OCI-M1 (cell line): ENCODE measurements at regions not wholly inside any gene's neighbourhood (a gene's known extent, or its start where the extent isn't known, plus 50 kb on each side); places are given as distances from the start of the nearest gene placed in this dataset.

Experiments used
- DNase-seq: peaks from one replicate; lab custom pipeline; 2025; lab: John Stamatoyannopoulos, UW

DNA sequence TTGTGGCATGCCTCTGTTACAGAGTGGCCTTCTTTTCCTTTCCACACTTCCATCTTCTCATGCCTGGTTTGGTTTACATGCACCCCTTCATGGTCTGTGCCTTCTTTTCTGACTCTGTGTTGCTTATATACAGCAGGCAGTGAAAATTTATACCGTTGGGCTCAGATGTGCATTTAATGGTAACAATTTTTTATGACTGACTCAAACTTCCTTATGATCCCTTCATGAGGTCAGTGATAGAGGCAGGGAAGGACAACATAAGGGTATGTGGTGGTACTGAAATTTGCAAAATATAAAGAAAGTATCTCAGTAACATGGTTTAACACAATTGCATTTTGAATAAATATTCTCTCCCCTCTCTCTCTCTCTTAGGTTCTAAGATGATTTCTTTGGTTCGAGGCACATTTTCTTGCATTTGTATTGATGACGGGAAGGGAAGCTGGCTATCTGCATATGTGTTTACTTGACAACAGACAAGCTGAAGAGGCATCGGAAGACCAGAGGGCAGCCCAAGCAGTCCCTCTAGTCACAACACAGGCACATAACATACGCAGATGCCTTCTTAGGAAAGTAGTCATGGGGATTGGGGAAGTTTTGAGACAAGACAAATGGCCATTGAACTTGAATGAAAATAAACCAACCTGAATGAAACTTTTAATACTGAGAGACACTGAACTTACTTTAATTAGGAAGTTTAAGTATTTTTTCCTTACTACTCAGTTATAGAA lies 163.3 kb upstream of the LEF1 start:
- DNase-seq: no peak

DNA sequence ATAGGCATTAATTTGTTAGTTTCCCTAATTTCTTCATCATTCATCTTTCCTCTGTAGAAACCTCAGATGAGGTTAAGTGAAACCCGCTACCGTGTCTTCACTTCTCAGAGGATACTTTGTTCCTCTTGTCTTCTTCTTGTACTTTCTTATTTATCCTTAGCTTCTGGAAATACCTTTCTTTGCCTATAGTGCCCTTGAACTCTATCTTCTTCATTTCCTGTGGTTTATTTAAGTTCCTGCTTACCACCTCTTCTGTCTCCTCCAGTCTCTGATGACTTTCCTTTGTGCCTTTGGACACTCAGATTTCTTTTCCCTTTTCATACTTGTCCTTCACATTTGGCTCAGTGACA lies 159.6 kb upstream of the LEF1 start:
- DNase-seq: no peak

DNA sequence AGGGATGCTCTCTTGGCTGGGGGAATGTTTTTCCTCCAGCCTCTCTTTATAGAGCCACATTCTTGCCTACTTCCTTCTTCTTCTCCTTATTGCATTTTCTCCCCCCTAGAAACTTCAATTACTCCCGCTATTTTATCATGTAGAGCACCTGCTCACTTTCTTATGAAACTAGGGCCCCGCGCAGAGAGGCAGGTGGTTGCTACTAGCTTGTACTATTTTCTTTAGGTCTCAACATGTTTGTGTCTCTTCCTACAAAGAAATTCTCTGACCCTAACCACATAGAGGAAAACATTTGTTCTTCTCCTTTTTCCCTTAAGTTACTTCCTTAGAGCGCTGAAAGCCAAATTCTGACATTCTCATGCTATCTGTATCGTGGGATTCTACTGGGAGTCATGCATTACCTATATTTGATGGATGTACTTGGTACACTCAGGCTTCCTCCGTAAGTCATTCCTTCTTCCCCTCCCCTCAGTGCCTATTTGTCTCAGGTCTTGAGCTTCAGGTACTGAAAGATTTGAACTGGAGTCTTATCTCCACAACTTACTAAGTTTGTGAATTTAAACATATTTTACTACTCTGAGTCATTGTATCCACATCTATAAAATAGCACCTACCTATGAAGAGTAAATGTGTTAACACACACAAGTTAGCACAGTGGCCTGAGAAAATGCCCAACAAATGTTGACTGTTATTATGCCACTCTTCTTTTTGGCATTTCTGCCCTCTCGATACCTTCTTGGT lies 159.1 kb upstream of the LEF1 start:
- DNase-seq: no peak

GRCh38 chr4:108325561-108325960 lies 156.8 kb upstream of the LEF1 start:
- no peak for DNase-seq

DNA sequence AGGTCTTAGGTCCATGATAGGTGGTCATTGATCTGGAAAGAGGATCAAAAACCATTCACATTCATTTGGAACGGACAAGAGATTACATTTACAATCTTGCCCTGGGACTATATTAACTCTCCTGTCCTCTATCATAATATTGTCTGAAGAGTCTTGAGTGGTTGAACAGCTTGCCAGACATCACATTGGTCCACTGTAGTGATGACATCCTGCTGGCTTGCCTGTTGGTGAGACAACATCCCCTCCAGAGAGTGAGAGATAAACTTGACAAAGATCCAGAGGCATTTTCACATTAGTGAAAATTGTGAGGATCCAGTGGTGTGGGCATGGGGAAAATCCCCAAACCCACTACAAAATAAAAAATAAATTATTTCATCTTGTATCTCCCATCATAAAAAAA lies 155.7 kb upstream of the LEF1 start:
- DNase-seq: no peak

GRCh38 chr4:108322497-108322896 lies 153.8 kb upstream of the LEF1 start:
- no peak for DNase-seq

DNA sequence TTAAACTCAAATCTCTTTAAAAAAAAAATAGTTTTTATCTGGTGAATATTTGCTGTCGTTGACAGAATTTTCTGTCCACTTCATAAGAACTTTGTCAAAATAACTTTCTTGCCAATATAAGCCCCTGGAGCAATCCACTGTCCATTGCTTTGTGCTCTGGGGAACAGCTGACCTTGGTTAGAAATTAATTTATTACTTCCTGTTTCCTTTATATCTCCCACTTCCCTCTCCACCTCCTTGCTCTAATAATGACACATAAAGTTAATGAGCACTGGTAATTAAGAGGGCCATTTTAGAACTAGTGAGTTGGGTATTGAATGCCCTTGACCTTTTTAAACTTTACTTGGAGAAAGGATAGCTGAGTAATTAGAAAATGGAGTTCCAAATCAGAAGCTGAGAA lies 151.3 kb upstream of the LEF1 start:
- no peak for DNase-seq

DNA sequence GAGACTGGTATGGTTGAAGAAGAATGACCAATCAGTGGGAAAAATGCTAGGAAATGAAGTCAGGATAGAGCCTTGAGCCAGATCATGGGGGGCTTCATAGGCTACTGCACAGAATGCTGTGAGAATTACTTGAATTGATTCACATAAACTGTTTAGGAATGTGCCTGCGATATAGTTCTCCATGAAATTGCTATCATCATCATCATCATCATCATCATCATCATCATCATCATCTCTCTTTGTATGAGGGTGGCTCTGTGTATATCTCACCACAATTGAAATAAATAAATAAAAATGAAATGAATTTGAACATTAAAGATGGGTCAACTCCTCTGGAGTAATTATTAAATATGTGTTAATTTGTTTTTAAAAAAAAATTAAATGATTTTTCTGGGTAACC lies 148.6 kb upstream of the LEF1 start:
- no peak for DNase-seq

GRCh38 chr4:108315694-108316093 lies 147.0 kb upstream of the LEF1 start:
- DNase-seq: no peak

- no peak for DNase-seq
These were observed 146.3 kb upstream of the LEF1 start for GRCh38 chr4:108314900-108315589.

GRCh38 chr4:108313546-108314339 lies 145.0 kb upstream of the LEF1 start:
- no peak for DNase-seq

- DNase-seq: no peak
These were observed 142.6 kb upstream of the LEF1 start for GRCh38 chr4:108311313-108311712.

DNA sequence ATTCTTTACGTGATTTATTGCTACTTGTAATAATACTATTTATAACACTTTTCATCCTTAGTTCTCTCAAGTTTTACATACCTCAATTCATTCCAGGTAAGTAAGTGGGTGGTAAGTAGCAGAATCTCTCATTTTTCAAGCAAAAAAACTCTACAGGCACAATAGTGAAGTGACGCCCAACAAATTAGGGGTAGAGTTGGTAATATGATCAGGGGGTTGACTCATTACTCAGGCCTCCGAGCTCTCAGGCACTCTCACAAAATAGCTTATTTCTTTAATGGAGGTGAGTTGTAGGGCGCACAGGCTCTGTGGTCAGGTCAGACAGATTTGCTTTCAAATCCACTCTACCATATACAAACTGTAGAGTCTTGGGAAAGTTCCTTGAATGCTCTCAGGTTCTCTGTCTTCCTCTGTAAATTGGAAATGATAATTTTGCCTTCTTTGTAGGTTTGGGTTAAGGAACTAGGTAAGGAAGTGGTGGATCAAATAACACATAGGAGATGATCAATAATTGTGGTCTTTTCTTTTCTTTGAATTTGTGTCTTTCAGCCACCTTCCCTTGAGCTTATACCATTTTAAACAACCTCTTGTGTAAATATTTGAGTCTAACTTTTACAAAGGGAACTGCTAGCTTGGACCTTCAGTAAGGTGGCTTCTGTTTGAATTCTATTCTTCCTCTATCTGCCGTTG lies 134.9 kb upstream of the LEF1 start:
- DNase-seq: no peak

DNA sequence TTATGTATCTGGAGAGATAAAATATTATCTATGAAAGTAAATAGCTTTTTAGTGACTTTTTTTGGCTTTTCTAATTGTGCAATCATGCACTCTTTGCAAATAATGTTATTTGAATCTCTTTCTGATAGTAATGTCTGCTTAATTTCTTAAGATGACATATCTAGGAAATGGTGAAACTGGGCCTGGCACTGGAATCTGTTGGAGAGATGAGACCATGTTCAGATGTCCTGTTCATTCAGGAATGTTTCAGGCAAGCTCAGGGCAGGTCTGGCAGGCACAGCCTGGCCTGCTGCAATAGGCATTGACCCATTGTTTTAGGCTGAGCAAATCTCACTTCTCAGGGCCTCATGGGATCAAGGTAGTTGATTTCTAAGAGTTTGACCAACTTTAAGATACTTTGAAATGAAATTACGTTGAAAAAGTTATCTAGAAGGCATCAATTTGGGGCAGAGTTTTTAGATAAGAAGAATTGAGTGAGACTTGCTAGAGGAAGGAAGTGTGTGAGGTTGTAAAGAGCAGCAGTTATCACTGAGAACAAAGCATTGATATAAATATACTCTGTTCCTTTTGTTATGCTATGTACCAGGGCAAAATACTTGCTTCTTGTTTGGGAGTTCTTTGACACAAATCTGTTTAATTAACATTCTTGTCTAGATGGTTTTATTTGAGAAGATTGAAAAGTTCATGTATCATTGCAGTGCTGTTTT lies 133.0 kb upstream of the LEF1 start:
- no peak for DNase-seq

- DNase-seq: no peak
These were observed 128.9 kb upstream of the LEF1 start for GRCh38 chr4:108297605-108298004.

DNA sequence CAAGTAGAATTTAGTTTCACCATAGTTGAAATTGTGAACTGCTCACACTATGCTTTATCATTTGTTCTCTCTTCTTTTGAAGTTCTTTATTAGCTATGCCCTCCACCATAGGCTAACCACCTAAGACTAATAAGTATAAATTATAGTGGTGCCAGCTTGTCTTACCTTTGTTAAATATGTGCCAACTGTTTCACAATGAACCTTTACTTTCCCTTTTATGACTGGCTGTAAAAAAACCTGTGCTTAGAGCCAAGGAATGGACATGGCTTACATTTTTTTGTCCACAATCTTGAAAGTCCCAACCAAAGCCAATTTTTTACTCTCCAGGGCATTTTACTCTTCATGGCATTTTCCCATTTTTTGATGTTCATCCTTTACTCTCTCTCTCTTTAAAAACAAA lies 123.5 kb upstream of the LEF1 start:
- no peak for DNase-seq

- no peak for DNase-seq
These were observed 122.4 kb upstream of the LEF1 start for GRCh38 chr4:108291137-108291536.

DNA sequence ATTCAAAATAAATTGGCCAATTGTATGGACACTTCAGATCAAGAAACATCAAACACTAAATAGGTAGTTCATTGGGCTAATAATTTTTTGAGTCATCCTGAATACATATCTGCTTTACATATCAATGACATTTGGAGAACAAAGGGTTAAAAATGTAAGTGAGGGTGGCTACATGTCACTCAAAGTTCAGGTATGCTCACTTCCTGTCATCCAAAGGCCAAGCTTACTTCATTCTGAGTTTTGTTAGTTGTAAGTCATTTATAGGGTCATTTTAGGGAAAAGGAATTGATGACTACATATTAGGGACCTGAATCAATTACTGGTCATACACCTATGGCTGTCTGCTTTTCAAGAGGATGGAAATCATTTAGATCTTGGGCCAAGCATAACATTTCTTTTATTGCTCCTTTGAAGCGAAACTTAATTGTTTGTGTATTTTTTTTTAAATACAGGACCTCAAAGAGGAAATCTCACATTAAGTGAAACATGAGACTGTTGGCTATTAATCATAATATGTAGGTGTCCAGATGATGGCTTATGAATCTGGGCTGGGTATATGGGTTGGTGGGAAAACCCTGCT lies 119.2 kb upstream of the LEF1 start:
- no peak for DNase-seq

DNA sequence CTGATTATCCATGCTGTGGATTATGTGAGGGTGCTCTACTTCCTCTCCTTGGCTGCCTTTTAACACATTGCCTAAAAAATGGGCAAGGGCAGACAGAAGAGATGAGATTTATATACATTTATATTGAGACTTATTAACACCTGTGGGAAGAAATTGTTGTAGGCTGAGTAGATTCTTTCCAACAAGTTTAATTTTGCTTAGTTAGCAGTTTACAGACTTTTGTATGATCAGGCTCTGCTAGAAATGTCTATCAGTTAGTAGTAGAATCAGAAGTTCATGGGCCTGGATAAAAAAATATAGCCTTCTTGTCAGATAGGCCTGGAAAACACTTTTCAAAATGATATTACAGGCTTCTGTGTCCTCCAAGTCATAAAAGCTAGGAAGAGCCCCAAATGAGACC lies 111.3 kb upstream of the LEF1 start:
- DNase-seq: no peak

DNA sequence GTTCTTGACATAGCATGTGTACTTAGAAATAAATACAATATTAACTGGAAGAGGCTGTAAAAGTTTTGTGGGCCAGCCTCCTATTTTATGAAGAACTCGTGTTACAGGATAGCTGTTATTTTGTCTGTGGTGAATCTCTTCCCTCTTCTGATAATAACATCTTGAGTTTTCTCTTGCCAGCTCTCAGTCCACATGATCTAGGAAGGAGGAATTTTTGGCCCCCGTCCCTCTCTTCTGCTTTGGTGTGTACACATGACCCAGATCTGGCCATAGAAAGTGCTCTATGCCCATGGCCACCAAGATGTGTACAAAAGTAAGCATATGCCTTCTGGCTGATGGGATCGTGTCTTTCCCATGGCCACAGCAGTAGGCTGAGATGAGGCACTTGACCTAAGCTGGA lies 108.0 kb upstream of the LEF1 start:
- no peak for DNase-seq

DNA sequence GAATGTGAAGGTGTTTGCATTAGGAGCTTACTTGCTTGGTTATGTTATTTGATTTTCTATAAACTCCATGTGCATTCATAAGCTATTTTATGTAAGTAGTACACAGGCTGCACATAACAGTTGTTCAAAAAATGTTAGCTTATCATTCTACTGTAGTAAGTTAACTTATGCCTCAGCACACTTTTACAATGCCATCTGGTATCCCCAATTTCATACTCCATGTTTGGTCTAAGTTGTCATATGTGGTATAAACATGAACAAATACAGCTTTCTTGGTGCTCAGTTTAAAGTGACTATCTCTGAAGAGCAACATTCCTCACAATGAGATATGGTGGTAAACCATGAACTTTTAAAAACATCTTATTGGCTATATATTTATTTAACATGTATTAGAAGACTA lies 104.3 kb upstream of the LEF1 start:
- DNase-seq: no peak
